Trophoblast cell (in vitro differentiated cells and primary cell): ENCODE measurements at regions not wholly inside any gene's neighbourhood (a gene's known extent, or its start where the extent isn't known, plus 50 kb on each side); places are given as distances from the start of the nearest gene placed in this dataset.

Experiments
- DNase-seq, 2 donors: peaks; one replicate each; pipeline ENCODE4 v3.0.0-alpha.2; 2016
- H2AFZ ChIP-seq: 2 replicates; pipeline ENCODE4 v1.6.1; 2013; ENCODE audit warnings: low read length, moderate library complexity, mild to moderate bottlenecking; ENCODE audit not compliant: insufficient read depth, poor library complexity
- H2AK5ac ChIP-seq: 2 replicates; pipeline ENCODE4 v1.6.1; 2013; ENCODE audit warnings: mild to moderate bottlenecking, low read length
- H2BK120ac ChIP-seq: 2 replicates; pipeline ENCODE4 v1.6.1; 2013; ENCODE audit warnings: low read length, mild to moderate bottlenecking, moderate library complexity; ENCODE audit not compliant: insufficient read depth, poor library complexity
- H2BK12ac ChIP-seq: 2 replicates; pipeline ENCODE4 v1.6.1; 2013; ENCODE audit warnings: mild to moderate bottlenecking, low read length, moderate library complexity
- H2BK5ac ChIP-seq: 2 replicates; pipeline ENCODE4 v1.6.1; 2013; ENCODE audit warnings: low read length, low read depth, moderate library complexity, mild to moderate bottlenecking; ENCODE audit not compliant: poor library complexity
- H3K14ac ChIP-seq: 2 replicates; pipeline ENCODE4 v1.6.1; 2013; ENCODE audit warnings: mild to moderate bottlenecking, low read length
- H3K18ac ChIP-seq: 2 replicates; pipeline ENCODE4 v1.6.1; 2013; ENCODE audit warnings: mild to moderate bottlenecking, low read length
- H3K23ac ChIP-seq: 2 replicates; pipeline ENCODE4 v1.6.1; 2013; ENCODE audit warnings: low read length
- H3K27ac ChIP-seq: 2 replicates; pipeline ENCODE4 v1.5.1; 2013; ENCODE audit warnings: low read depth, mild to moderate bottlenecking, inconsistent platforms, low read length, moderate library complexity
- H3K27me3 ChIP-seq: 2 replicates; pipeline ENCODE4 v1.6.1; 2013; ENCODE audit warnings: inconsistent platforms, mild to moderate bottlenecking, low read length, moderate library complexity; ENCODE audit not compliant: insufficient read depth
- H3K36me3 ChIP-seq, 2 experiments: 1 replicate in 1 of 2; 2 replicates in 1 of 2; pipeline ENCODE4 v1.6.1; 2013; ENCODE audit warnings: low read length in 2 of 2, mild to moderate bottlenecking in 2 of 2, moderate library complexity in 1 of 2; ENCODE audit not compliant: insufficient read depth in 2 of 2, control insufficient read depth in 1 of 2
- H3K4ac ChIP-seq: 2 replicates; pipeline ENCODE4 v1.6.1; 2013; ENCODE audit warnings: low read depth, mild to moderate bottlenecking, low read length, moderate library complexity
- H3K4me1 ChIP-seq, 2 experiments: 1 replicate in 1 of 2; 2 replicates in 1 of 2; pipeline ENCODE4 v1.6.1; 2013; ENCODE audit warnings: low read length in 2 of 2, mild to moderate bottlenecking in 2 of 2, moderate library complexity in 1 of 2; ENCODE audit not compliant: insufficient read depth in 2 of 2, control insufficient read depth in 1 of 2
- H3K4me2 ChIP-seq: 2 replicates; pipeline ENCODE4 v1.6.1; 2013; ENCODE audit warnings: inconsistent platforms, mild to moderate bottlenecking, low read length, moderate library complexity
- H3K4me3 ChIP-seq: 2 replicates; pipeline ENCODE4 v1.5.1; 2013; ENCODE audit warnings: mild to moderate bottlenecking, low read depth, low read length, inconsistent platforms
- H3K79me1 ChIP-seq: one replicate; pipeline ENCODE4 v1.6.1; 2013; ENCODE audit warnings: low read length
- H3K79me2 ChIP-seq: 2 replicates; pipeline ENCODE4 v1.6.1; 2013; ENCODE audit warnings: low read length, mild to moderate bottlenecking; ENCODE audit not compliant: control insufficient read depth, insufficient read depth, poor library complexity
- H3K9ac ChIP-seq: 2 replicates; pipeline ENCODE4 v1.6.1; 2013; ENCODE audit warnings: mild to moderate bottlenecking, low read length
- H3K9me3 ChIP-seq: 2 replicates; pipeline ENCODE4 v1.6.1; 2013; ENCODE audit warnings: low read depth, mild to moderate bottlenecking, control low read depth, inconsistent platforms, low read length; ENCODE audit not compliant: insufficient read depth
- H4K12ac ChIP-seq: 2 replicates; pipeline ENCODE4 v1.6.1; 2013; ENCODE audit warnings: low read depth, mild to moderate bottlenecking, low read length, moderate library complexity
- H4K8ac ChIP-seq: 2 replicates; pipeline ENCODE4 v1.6.1; 2013; ENCODE audit warnings: low read depth, mild to moderate bottlenecking, low read length, moderate library complexity
- H4K91ac ChIP-seq: one replicate; pipeline ENCODE4 v1.6.1; 2013; ENCODE audit warnings: low read depth, mild to moderate bottlenecking, low read length, moderate library complexity
- WGBS: extraction: QIAGEN DNeasy Blood & Tissue Kit; methylation state at CpG from one replicate; pipeline ENCODE4 v1.1.7; 2013; ENCODE audit warnings: missing lambda C conversion rate; ENCODE audit not compliant: insufficient read length, insufficient coverage; ENCODE audit errors: extremely low coverage; 5-methylcytosine and 5-hydroxymethylcytosine counted together

- no peaks in the 10 kb centered on the region for H3K79me1 ChIP-seq
- no peak overlapping the region for H3K23ac ChIP-seq
- no peak overlapping the region for H2BK5ac ChIP-seq
- no peaks in the 10 kb centered on the region for H3K36me3 ChIP-seq
- H3K9me3 ChIP-seq: no peaks in the 10 kb centered on the region
- no peak overlapping the region for H3K27ac ChIP-seq
- no peak overlapping the region for H2AFZ ChIP-seq
- no peak overlapping the region for H3K18ac ChIP-seq
- H3K9ac ChIP-seq: no peak overlapping the region
- H3K4me2 ChIP-seq: no peak overlapping the region
- no peak overlapping the region for H4K91ac ChIP-seq
- WGBS: no CpG with 5 or more reads among the region's 2 CpGs
- H2BK120ac ChIP-seq: no peak overlapping the region
- no peak overlapping the region for H2AK5ac ChIP-seq
- H3K4ac ChIP-seq: no peak overlapping the region
- no peak for DNase-seq
- no peak overlapping the region for H4K12ac ChIP-seq
- no peak overlapping the region for H2BK12ac ChIP-seq
- peaks cover 2% of the 10 kb centered on the region in 2 experiments for H3K4me1 ChIP-seq
- H3K27me3 ChIP-seq: no peaks in the 10 kb centered on the region
- H3K79me2 ChIP-seq: no peaks in the 10 kb centered on the region
- H3K14ac ChIP-seq: no peak overlapping the region
- H4K8ac ChIP-seq: no peak overlapping the region
- no peak overlapping the region for H3K4me3 ChIP-seq
Measured at GRCh38 chr6:145540741-145541140, 194.6 kb downstream of the EPM2A start.

GRCh38 chr6:145544041-145544440, 191.3 kb downstream of the EPM2A start:
- Histone ChIP-seq H3K14ac (no peak overlapping the region), H3K9me3 (no peaks in the 10 kb centered on the region), H2AFZ (no peak overlapping the region), H3K4me2 (no peak overlapping the region), H3K4me1 (peaks cover 2 to 6% of the 10 kb centered on the region in 2 experiments), H3K79me2 (no peaks in the 10 kb centered on the region), H4K8ac (no peak overlapping the region), H2AK5ac (no peak overlapping the region), H4K91ac (no peak overlapping the region), H2BK120ac (no peak overlapping the region), H3K36me3 (no peaks in the 10 kb centered on the region), H2BK5ac (no peak overlapping the region), H3K18ac (no peak overlapping the region), H3K4me3 (no peak overlapping the region), H3K23ac (no peak overlapping the region), H2BK12ac (no peak overlapping the region), H4K12ac (no peak overlapping the region), H3K27me3 (no peaks in the 10 kb centered on the region), H3K79me1 (no peaks in the 10 kb centered on the region), H3K27ac (no peak overlapping the region), H3K4ac (no peak overlapping the region), H3K9ac (no peak overlapping the region)
- no CpG with 5 or more reads among the region's 1 CpG for WGBS
- no peak for DNase-seq

- H3K79me1 ChIP-seq: no peaks in the 10 kb centered on the region
- whole genome bisulfite sequencing: no CpG with 5 or more reads among the region's 2 CpGs
Measured at GRCh38 chr6:145544514-145544913, 190.8 kb downstream of the EPM2A start.

DNA sequence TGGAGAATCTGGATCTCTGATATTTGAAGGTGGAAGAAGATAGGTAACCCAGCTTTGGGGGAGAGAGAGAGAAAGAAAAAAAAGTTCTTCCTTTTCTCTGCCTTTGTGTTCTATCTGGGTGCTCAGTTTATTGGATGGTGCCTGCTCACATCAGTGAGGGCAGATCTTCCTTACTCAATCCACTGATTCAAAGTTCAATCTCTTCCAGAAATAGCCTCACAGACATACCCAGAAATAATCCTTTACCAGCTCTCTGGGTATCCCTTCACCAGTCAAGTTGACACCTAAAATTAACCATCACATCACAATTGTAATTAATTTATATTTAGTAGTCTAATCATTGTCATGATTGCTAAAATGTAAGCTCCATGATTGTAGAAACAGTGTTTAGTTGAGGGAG, 189.1 kb downstream of the EPM2A start:
- Histone ChIP-seq H4K91ac (no peak overlapping the region), H3K79me1 (no peaks in the 10 kb centered on the region), H3K4ac (no peak overlapping the region), H4K8ac (no peak overlapping the region), H3K18ac (no peak overlapping the region), H2BK12ac (peak overlapping the region; percentile 77), H2BK120ac (no peak overlapping the region), H2AFZ (no peak overlapping the region), H3K4me2 (no peak overlapping the region), H3K4me1 (peaks cover 0 to 4% of the 10 kb centered on the region in 2 experiments), H2BK5ac (no peak overlapping the region), H3K36me3 (no peaks in the 10 kb centered on the region), H3K9me3 (no peaks in the 10 kb centered on the region), H4K12ac (no peak overlapping the region), H3K79me2 (no peaks in the 10 kb centered on the region), H3K9ac (no peak overlapping the region), H3K23ac (no peak overlapping the region), H3K27me3 (no peaks in the 10 kb centered on the region), H3K4me3 (no peak overlapping the region), H3K14ac (no peak overlapping the region), H2AK5ac (no peak overlapping the region), H3K27ac (no peak overlapping the region)
- DNase-seq: no peak

More at GRCh38 chr6:145544514-145544913, 190.8 kb downstream of the EPM2A start:
- no peak overlapping the region for H3K27ac ChIP-seq
- no peak overlapping the region for H3K4ac ChIP-seq
- no peak overlapping the region for H3K23ac ChIP-seq
- no peak overlapping the region for H3K4me3 ChIP-seq
- H4K91ac ChIP-seq: no peak overlapping the region
- H4K8ac ChIP-seq: no peak overlapping the region
- no peak for DNase-seq
- H3K79me2 ChIP-seq: no peaks in the 10 kb centered on the region
- H3K18ac ChIP-seq: no peak overlapping the region
- no peak overlapping the region for H3K9ac ChIP-seq
- H2AFZ ChIP-seq: no peak overlapping the region
- no peak overlapping the region for H4K12ac ChIP-seq
- H3K14ac ChIP-seq: no peak overlapping the region
- no peaks in the 10 kb centered on the region for H3K27me3 ChIP-seq
- no peak overlapping the region for H2AK5ac ChIP-seq
- H3K4me1 ChIP-seq: peaks cover 2 to 6% of the 10 kb centered on the region in 2 experiments
- H3K36me3 ChIP-seq: no peaks in the 10 kb centered on the region
- H3K4me2 ChIP-seq: no peak overlapping the region
- H2BK5ac ChIP-seq: no peak overlapping the region
- H2BK12ac ChIP-seq: no peak overlapping the region
- H2BK120ac ChIP-seq: no peak overlapping the region
- no peaks in the 10 kb centered on the region for H3K9me3 ChIP-seq
